Lung (tissue), 11 donors: ENCODE measurements at regions not wholly inside any gene's neighbourhood (a gene's known extent, or its start where the extent isn't known, plus 50 kb on each side); places are given as distances from the start of the nearest gene placed in this dataset.

Source experiments
- ATAC-seq: fragments of 200-7000 bp; cut with Tn5 transposase; one replicate; pipeline ENCODE4 v1.9.1; 2020; ENCODE audit warnings: moderate number of reproducible peaks; ENCODE audit not compliant: insufficient read depth, low FRiP score
- DNase-seq, 3 donors: peaks; one replicate each; pipeline ENCODE4 v3.0.0-alpha.2; 2013 to 2017
- H3K27ac ChIP-seq, 2 donors: one replicate each; pipeline ENCODE4 v1.5.1; 2013; ENCODE audit warnings: mild to moderate bottlenecking in 2 of 2, moderate library complexity in 2 of 2, control low read depth in 1 of 2, inconsistent platforms in 1 of 2, low read depth in 1 of 2, low read length in 1 of 2
- H3K27me3 ChIP-seq, 3 donors: one replicate each; pipeline ENCODE4 v1.5.1; 2013; ENCODE audit warnings: low read length in 2 of 3; ENCODE audit not compliant: control insufficient read depth in 3 of 3, insufficient read depth in 3 of 3
- H3K36me3 ChIP-seq, 4 donors: one replicate each; pipeline ENCODE4 v1.5.1; 2013; ENCODE audit warnings: low read length in 4 of 4, mild to moderate bottlenecking in 1 of 4, moderate library complexity in 1 of 4; ENCODE audit not compliant: control insufficient read depth in 4 of 4, insufficient read depth in 4 of 4
- H3K4me1 ChIP-seq, 5 donors: one replicate each; pipeline ENCODE4 v1.5.1; 2013; ENCODE audit warnings: low read length in 5 of 5, mild to moderate bottlenecking in 2 of 5, moderate library complexity in 1 of 5; ENCODE audit not compliant: control insufficient read depth in 5 of 5, insufficient read depth in 5 of 5
- H3K4me3 ChIP-seq: one replicate; pipeline ENCODE4 v1.5.1; 2013; ENCODE audit warnings: mild to moderate bottlenecking, control low read depth, moderate library complexity
- H3K9ac ChIP-seq, 2 donors: one replicate each; pipeline ENCODE4 v1.5.1; 2013; ENCODE audit warnings: low read length in 2 of 2, control low read depth in 1 of 2; ENCODE audit not compliant: insufficient read depth in 1 of 2
- H3K9me3 ChIP-seq, 4 donors: one replicate each; pipeline ENCODE4 v1.5.1; 2013; ENCODE audit warnings: low read length in 3 of 4, mild to moderate bottlenecking in 1 of 4, moderate library complexity in 1 of 4; ENCODE audit not compliant: control insufficient read depth in 4 of 4, insufficient read depth in 3 of 4
- WGBS, 2 donors: extraction: QIAGEN DNeasy Blood & Tissue Kit; methylation state at CpG; one replicate each; pipeline ENCODE4 v1.1.7; 2013; 5-methylcytosine and 5-hydroxymethylcytosine counted together
- TF ChIP-seq, protein P1 (sequence below): IDR thresholded peaks from 2 replicates; pipeline ENCODE4 v1.5.1; 2012; ENCODE audit warnings: mild to moderate bottlenecking; ENCODE audit errors: control extremely low read depth, extremely low read depth
- donor health status: control.
- donor health status: control.
- donor health status: Bipolar disorder and iron deficiency.
- donor health status: healthy.
- donor health status: DM: yes; HTN: yes; CAD: no.

DNA sequence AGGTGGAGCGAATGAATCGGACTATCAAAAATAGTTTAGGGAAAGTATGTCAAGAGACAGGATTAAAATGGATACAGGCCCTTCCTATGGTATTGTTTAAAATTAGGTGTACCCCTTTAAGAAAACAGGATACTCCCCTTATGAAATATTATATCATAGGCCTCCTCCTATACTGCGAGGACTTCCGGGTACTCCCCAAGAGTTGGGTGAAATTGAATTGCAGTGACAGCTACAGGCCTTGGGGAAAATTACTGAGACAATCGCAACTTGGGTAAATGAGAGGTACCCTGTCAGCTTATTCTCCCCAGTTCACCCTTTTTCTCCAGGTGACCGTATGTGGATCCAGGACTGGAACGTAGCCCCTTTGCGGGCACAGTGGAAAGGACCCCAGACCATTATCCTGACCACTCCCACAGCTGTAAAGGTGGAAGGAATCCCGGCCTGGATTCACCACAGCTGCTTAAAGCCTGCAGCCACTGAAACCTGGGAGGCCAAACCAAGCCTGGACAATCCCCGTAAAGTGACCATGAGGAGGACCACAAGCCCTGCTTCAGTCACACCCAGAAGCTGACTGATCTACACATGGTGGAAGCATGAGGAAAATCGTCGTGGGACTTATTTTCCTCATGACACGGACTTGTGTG lies 1138.1 kb downstream of the ARAP2 start:
- Histone ChIP-seq H3K36me3 (no peaks in the 10 kb centered on the region), H3K4me3 (no peak overlapping the region), H3K9me3 (peaks cover 0 to 3% (median 0%) of the 10 kb centered on the region in 4 donors), H3K4me1 (no peaks in the 10 kb centered on the region), H3K27ac (no peak overlapping the region), H3K27me3 (no peaks in the 10 kb centered on the region), H3K9ac (no peak overlapping the region)
- ATAC-seq (no peak), DNase-seq (peak in 1 of 3 donors; percentile 3)
- WGBS, 2 donors: 86 to 90% methylated on average over 13 of the region's 13 CpGs
- TF ChIP-seq, protein P1, sequence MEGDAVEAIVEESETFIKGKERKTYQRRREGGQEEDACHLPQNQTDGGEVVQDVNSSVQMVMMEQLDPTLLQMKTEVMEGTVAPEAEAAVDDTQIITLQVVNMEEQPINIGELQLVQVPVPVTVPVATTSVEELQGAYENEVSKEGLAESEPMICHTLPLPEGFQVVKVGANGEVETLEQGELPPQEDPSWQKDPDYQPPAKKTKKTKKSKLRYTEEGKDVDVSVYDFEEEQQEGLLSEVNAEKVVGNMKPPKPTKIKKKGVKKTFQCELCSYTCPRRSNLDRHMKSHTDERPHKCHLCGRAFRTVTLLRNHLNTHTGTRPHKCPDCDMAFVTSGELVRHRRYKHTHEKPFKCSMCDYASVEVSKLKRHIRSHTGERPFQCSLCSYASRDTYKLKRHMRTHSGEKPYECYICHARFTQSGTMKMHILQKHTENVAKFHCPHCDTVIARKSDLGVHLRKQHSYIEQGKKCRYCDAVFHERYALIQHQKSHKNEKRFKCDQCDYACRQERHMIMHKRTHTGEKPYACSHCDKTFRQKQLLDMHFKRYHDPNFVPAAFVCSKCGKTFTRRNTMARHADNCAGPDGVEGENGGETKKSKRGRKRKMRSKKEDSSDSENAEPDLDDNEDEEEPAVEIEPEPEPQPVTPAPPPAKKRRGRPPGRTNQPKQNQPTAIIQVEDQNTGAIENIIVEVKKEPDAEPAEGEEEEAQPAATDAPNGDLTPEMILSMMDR: no peak

DNA sequence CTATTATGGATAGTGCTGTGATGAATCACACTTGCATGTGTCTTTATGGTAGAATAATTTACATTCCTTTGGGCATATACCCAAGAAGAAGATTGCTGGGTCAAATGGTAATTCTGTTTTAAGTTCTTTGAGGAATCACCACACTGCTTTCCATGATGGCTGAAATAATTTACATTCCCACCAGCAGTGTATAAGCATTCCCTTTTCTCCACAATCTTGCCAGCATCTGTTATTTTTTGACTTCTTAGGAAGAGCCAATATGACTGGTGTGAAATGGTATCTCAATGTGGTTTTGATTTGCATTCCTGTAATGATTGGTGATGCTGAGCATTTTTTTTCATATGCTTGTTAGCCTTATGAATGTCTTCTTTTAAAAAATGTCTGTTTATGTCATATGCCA lies 1120.2 kb downstream of the ARAP2 start:
- no peaks in the 10 kb centered on the region for H3K27me3 ChIP-seq
- no peaks in the 10 kb centered on the region for H3K4me1 ChIP-seq
- H3K36me3 ChIP-seq: no peaks in the 10 kb centered on the region
- DNase-seq (no peak), ATAC-seq (no peak)
- H3K4me3 ChIP-seq: no peak overlapping the region
- no peak overlapping the region for H3K27ac ChIP-seq
- TF ChIP-seq, protein P1: no peak
- H3K9ac ChIP-seq: no peak overlapping the region
- peaks cover 0 to 2% (median 0%) of the 10 kb centered on the region in 4 donors for H3K9me3 ChIP-seq

GRCh38 chr4:35125995-35126712 lies 1118.2 kb downstream of the ARAP2 start:
- TF ChIP-seq, protein P1: no peak
- Histone ChIP-seq H3K36me3 (no peaks in the 10 kb centered on the region), H3K4me1 (no peaks in the 10 kb centered on the region), H3K27me3 (no peaks in the 10 kb centered on the region), H3K4me3 (no peak overlapping the region), H3K9me3 (peaks cover 0 to 2% (median 0%) of the 10 kb centered on the region in 4 donors), H3K27ac (no peak overlapping the region), H3K9ac (no peak overlapping the region)
- ATAC-seq (no peak), DNase-seq (peak in 1 of 3 donors; percentile 19)
- 72 to 81% methylated on average over 4 of the region's 4 CpGs for WGBS, 2 donors
